IMR-90 (cell line): ENCODE measurements at regions not wholly inside any gene's neighbourhood (a gene's known extent, or its start where the extent isn't known, plus 50 kb on each side); places are given as distances from the start of the nearest gene placed in this dataset.

Experiments used
- ATAC-seq: fragments of 200-7000 bp; cut with Tn5 transposase; 2 replicates; pipeline ENCODE4 v1.9.1; 2020; ENCODE audit warnings: low read depth, mild to moderate bottlenecking, moderate library complexity
- BruUV-seq: library from RNA; stranded (reverse); fragments of 400-500 nt; replicated peaks from 2 replicates; lab custom pipeline; 2021; lab: Mats Ljungman, UMichigan
- CTCF ChIA-PET: fragments of 300-600 bp; formaldehyde crosslinking; extraction: SDS; loops from one replicate; lab custom pipeline; 2021; ENCODE audit warnings: antibody characterized with exemption; lab: Yijun Ruan, JAX
- POLR2A ChIA-PET: fragments of 300-600 bp; sonication (Branson Sonifier 250); formaldehyde crosslinking; loops from one replicate; lab custom pipeline; 2022; ENCODE audit warnings: antibody characterized with exemption; ENCODE audit not compliant: unreplicated experiment; lab: Charles Lee
- DNase-seq: peaks from one replicate; pipeline ENCODE4 v3.0.0; 2013
- H2AFZ ChIP-seq: replicated peaks from 2 replicates; pipeline ENCODE3; 2013; ENCODE audit warnings: low read length, mild to moderate bottlenecking; ENCODE audit not compliant: poor library complexity
- H2AK5ac ChIP-seq: 2 replicates; pipeline ENCODE4 v1.6.1; 2013; ENCODE audit warnings: low read depth, low read length, inconsistent platforms
- H2AK9ac ChIP-seq: replicated peaks from 2 replicates; pipeline ENCODE3; 2013; ENCODE audit warnings: mild to moderate bottlenecking, low read depth, low read length, moderate library complexity; ENCODE audit not compliant: poor library complexity
- H2BK120ac ChIP-seq: 2 replicates; pipeline ENCODE4 v1.6.1; 2013; ENCODE audit warnings: low read depth, low read length, inconsistent platforms
- H2BK15ac ChIP-seq: 3 replicates; pipeline ENCODE4 v1.6.1; 2013; ENCODE audit warnings: low read depth, low read length, inconsistent platforms
- H2BK20ac ChIP-seq: 2 replicates; pipeline ENCODE4 v1.6.1; 2013; ENCODE audit warnings: low read depth, mild to moderate bottlenecking, inconsistent platforms, low read length, moderate library complexity
- H2BK5ac ChIP-seq: 2 replicates; pipeline ENCODE4 v1.6.1; 2013; ENCODE audit warnings: mild to moderate bottlenecking, low read depth, low read length, inconsistent platforms; ENCODE audit not compliant: poor library complexity, severe bottlenecking
- H3K14ac ChIP-seq: replicated peaks from 2 replicates; pipeline ENCODE4 v1.6.1; 2013; ENCODE audit warnings: low read depth, low read length, inconsistent platforms
- H3K18ac ChIP-seq: 2 replicates; pipeline ENCODE4 v1.6.1; 2013; ENCODE audit warnings: low read depth, low read length, control low read depth
- H3K23ac ChIP-seq: 2 replicates; pipeline ENCODE4 v1.6.1; 2013; ENCODE audit warnings: low read depth, low read length, inconsistent platforms
- H3K27ac ChIP-seq: 2 replicates; pipeline ENCODE4 v1.5.1; 2013; ENCODE audit warnings: mild to moderate bottlenecking, control low read depth, low read length; ENCODE audit not compliant: insufficient read depth
- H3K27me3 ChIP-seq: 2 replicates; pipeline ENCODE4 v1.6.1; 2013; ENCODE audit warnings: low read length; ENCODE audit not compliant: control insufficient read depth, insufficient read depth
- H3K36me3 ChIP-seq: 2 replicates; pipeline ENCODE4 v1.6.1; 2013; ENCODE audit warnings: low read length, mixed read lengths; ENCODE audit not compliant: control insufficient read depth, insufficient read depth
- H3K4ac ChIP-seq: 2 replicates; pipeline ENCODE4 v1.6.1; 2013; ENCODE audit warnings: low read depth, low read length, inconsistent platforms
- H3K4me1 ChIP-seq: 2 replicates; pipeline ENCODE4 v1.6.1; 2013; ENCODE audit warnings: low read length, mixed read lengths; ENCODE audit not compliant: control insufficient read depth, insufficient read depth
- H3K4me2 ChIP-seq: 2 replicates; pipeline ENCODE4 v1.6.1; 2013; ENCODE audit warnings: low read depth, mild to moderate bottlenecking, control low read depth, low read length, moderate library complexity
- H3K4me3 ChIP-seq: 2 replicates; pipeline ENCODE4 v1.5.1; 2013; ENCODE audit warnings: low read depth, mild to moderate bottlenecking, control low read depth, low read length, moderate library complexity; ENCODE audit not compliant: insufficient read depth
- H3K56ac ChIP-seq: 2 replicates; pipeline ENCODE4 v1.6.1; 2013; ENCODE audit warnings: low read length, inconsistent platforms; ENCODE audit not compliant: insufficient read depth; ENCODE audit errors: extremely low read depth
- H3K79me1 ChIP-seq, 2 experiments: 2 replicates each; pipeline ENCODE4 v1.6.1; 2013; ENCODE audit warnings: low read length in 2 of 2, inconsistent platforms in 1 of 2, low read depth in 1 of 2
- H3K9ac ChIP-seq: 2 replicates; pipeline ENCODE4 v1.6.1; 2013; ENCODE audit warnings: low read depth, low read length, control low read depth
- H3K9me1 ChIP-seq: 2 replicates; pipeline ENCODE4 v1.6.1; 2013; ENCODE audit warnings: low read length, inconsistent platforms; ENCODE audit not compliant: insufficient read depth
- H3K9me3 ChIP-seq: 2 replicates; pipeline ENCODE4 v1.6.1; 2013; ENCODE audit warnings: low read length; ENCODE audit not compliant: control insufficient read depth, insufficient read depth
- H4K20me1 ChIP-seq: 2 replicates; pipeline ENCODE4 v1.6.1; 2013; ENCODE audit warnings: low read length, inconsistent platforms; ENCODE audit not compliant: insufficient read depth
- H4K5ac ChIP-seq: 2 replicates; pipeline ENCODE4 v1.6.1; 2013; ENCODE audit warnings: mild to moderate bottlenecking, low read depth, low read length, control low read depth
- H4K8ac ChIP-seq, 2 experiments: 2 replicates each; pipeline ENCODE4 v1.6.1; 2013; ENCODE audit warnings: low read depth in 2 of 2, low read length in 2 of 2, control low read depth in 1 of 2, inconsistent platforms in 1 of 2
- H4K91ac ChIP-seq: 2 replicates; pipeline ENCODE4 v1.6.1; 2013; ENCODE audit warnings: low read depth, low read length, inconsistent platforms; ENCODE audit not compliant: insufficient read depth
- MAFK ChIP-seq: IDR thresholded peaks from 2 replicates; pipeline ENCODE4 v1.6.1; 2012; ENCODE audit warnings: low read depth, low read length, improper control_type of control experiment
- MAZ ChIP-seq: IDR thresholded peaks from 2 replicates; pipeline ENCODE4 v1.6.1; 2012; ENCODE audit warnings: low read depth, mild to moderate bottlenecking, low read length, improper control_type of control experiment, moderate library complexity, borderline replicate concordance
- NFE2L2 ChIP-seq: fragments of 150-350 bp; IDR thresholded peaks from 2 replicates; pipeline ENCODE4 v1.6.1; 2016; ENCODE audit warnings: low read depth, mild to moderate bottlenecking, low read length
- WGBS, 2 experiments: methylation state at CpG; one replicate each; pipeline versions ENCODE4 v1.1.5 to v1.1.7; 2013; ENCODE audit warnings: missing lambda C conversion rate in 2 of 2; ENCODE audit not compliant: insufficient read length in 1 of 2; ENCODE audit errors: extremely low coverage in 2 of 2; 5-methylcytosine and 5-hydroxymethylcytosine counted together
- dilution Hi-C: fragments of 300-500 bp; cut with HindIII; formaldehyde crosslinking; loops from one replicate; pipeline ENCODE4 v1.14.3; 2018; ENCODE audit warnings: low sequenced_read_pairs; ENCODE audit not compliant: unreplicated experiment
- in situ Hi-C: fragments of 300-500 bp; cut with MboI; formaldehyde crosslinking; loops from 3 replicates; pipeline ENCODE4 v1.14.3; 2019; ENCODE audit warnings: low sequenced_read_pairs, inconsistent platforms, mixed read lengths
- intact Hi-C: fragments of 100-400 bp; cut with micrococcal nuclease; formaldehyde crosslinking; loops from 2 replicates; pipeline ENCODE4 v1.10.0; 2022

DNA sequence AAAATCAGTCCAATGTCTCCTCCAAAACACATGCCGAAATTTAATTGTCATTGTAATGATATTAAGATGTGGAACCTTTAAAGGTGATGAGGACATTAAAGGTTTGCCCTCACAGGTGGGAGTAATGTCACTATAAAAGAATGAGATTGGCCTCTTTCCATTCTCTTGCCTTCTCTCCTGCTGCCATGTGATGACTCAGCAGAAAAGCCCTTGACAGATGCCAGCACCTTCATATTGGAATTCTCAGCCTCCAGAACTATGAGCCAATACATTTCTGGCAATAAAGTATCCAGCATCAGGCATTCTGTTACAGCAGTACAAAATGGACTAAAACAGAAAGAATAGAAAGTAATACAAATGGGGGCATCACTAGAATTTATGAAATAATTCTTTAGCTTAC is 609.7 kb downstream of the SLC16A7 start:
- Histone ChIP-seq H3K4ac (no peak overlapping the region), H2AK9ac (no peak overlapping the region), H2AFZ (no peak overlapping the region), H3K4me1 (peaks cover 9% of the 10 kb centered on the region; the same call in 1 of the 2 replicates), H2BK20ac (no peak overlapping the region), H2BK15ac (no peak overlapping the region), H2BK5ac (no peak overlapping the region), H4K91ac (no peak overlapping the region), H2BK120ac (0 out of 2 replicates have a peak overlapping the region, but pooled peaks have one; percentile 49), H3K27me3 (no peaks in the 10 kb centered on the region), H3K4me2 (no peak overlapping the region), H3K4me3 (no peak overlapping the region), H4K5ac (no peak overlapping the region), H3K56ac (no peak overlapping the region), H3K27ac (no peak overlapping the region), H3K9ac (no peak overlapping the region), H3K36me3 (no peaks in the 10 kb centered on the region), H2AK5ac (no peak overlapping the region), H4K20me1 (no peaks in the 10 kb centered on the region), H3K9me1 (no peaks in the 10 kb centered on the region), H3K23ac (no peak overlapping the region), H3K79me1 (no peaks in the 10 kb centered on the region), H3K14ac (no peak overlapping the region), H4K8ac (no peak overlapping the region), H3K9me3 (no peaks in the 10 kb centered on the region), H3K18ac (no peak overlapping the region)
- in situ Hi-C loops = no loop called here
- peak; percentile 94 for TF ChIP-seq NFE2L2
- TF ChIP-seq MAFK = peak; percentile 99
- TF ChIP-seq MAZ = no peak
- ChIA-PET CTCF (no interaction called here), POLR2A (no interaction called here)
- intact Hi-C loops = no loop called here
- DNase-seq (peak; percentile 41), ATAC-seq (no peak)
- no CpG with 5 or more reads among the region's 1 CpG for WGBS, 2 experiments
- dilution Hi-C loops = no loop called here
- no TSS peak for BruUV-seq
